Sigmoid colon (tissue), 4 donors: ENCODE measurements at regions not wholly inside any gene's neighbourhood (a gene's known extent, or its start where the extent isn't known, plus 50 kb on each side); places are given as distances from the start of the nearest gene placed in this dataset.

ENCODE experiments used
- CTCF ChIP-seq, 4 experiments: fragments of 450-650 bp in 3 of 4; fragments of 200-600 bp in 1 of 4; IDR thresholded peaks; one replicate each; pipeline ENCODE4 v1.5.1; 2016 to 2019; ENCODE audit warnings: antibody characterized with exemption in 4 of 4, mild to moderate bottlenecking in 3 of 4, moderate library complexity in 2 of 4
- POLR2A ChIP-seq, 2 donors: fragments of 450-650 bp; IDR thresholded peaks; one replicate each; pipeline ENCODE4 v1.6.1; 2016; ENCODE audit warnings: antibody characterized with exemption in 2 of 2, mild to moderate bottlenecking in 2 of 2, moderate library complexity in 2 of 2
- POLR2AphosphoS5 ChIP-seq, 4 donors: sonication (generic); formaldehyde crosslinking; IDR thresholded peaks; one replicate each; pipeline ENCODE4 v1.6.1; 2017; ENCODE audit warnings: antibody characterized with exemption in 4 of 4

- TF ChIP-seq CTCF (IDR thresholded peaks at IDR 0.05) (no peak), POLR2A (IDR thresholded peaks at IDR 0.05) (no peak), POLR2AphosphoS5 (IDR thresholded peaks at IDR 0.05) (no peak)
These were observed 142.0 kb downstream of the DUSP6 start for GRCh38 chr12:89210277-89210676.
